Thoracic aorta (tissue), 2 donors: ENCODE measurements at regions not wholly inside any gene's neighbourhood (a gene's known extent, or its start where the extent isn't known, plus 50 kb on each side); places are given as distances from the start of the nearest gene placed in this dataset.

Experiments used
- ATAC-seq: fragments of 150-250 bp; one replicate; pipeline ENCODE4 v1.8.0; 2017; ENCODE audit warnings: low read depth; ENCODE audit not compliant: insufficient number of reproducible peaks, low FRiP score
- DNase-seq: peaks from one replicate; pipeline ENCODE4 v3.0.0-alpha.2; 2020; ENCODE audit warnings: low spot score
- H3K27ac ChIP-seq, 2 donors: fragments of 200-600 bp; sonication (generic); 1 replicate in 1 of 2; 2 replicates in 1 of 2; pipeline ENCODE4 v1.5.1; 2016; ENCODE audit warnings: mild to moderate bottlenecking in 2 of 2, moderate library complexity in 2 of 2
- H3K27me3 ChIP-seq: fragments of 200-600 bp; sonication (generic); replicated peaks from 2 replicates; pipeline ENCODE4 v1.6.0; 2016; ENCODE audit warnings: mild to moderate bottlenecking; ENCODE audit not compliant: insufficient read depth
- H3K36me3 ChIP-seq: fragments of 200-600 bp; sonication (generic); one replicate; pipeline ENCODE4 v1.5.1; 2016
- H3K4me1 ChIP-seq, 2 donors: fragments of 200-600 bp; sonication (generic); 1 replicate in 1 of 2; 2 replicates in 1 of 2; pipeline versions ENCODE4 v1.5.1 to v1.6.0; 2016; ENCODE audit warnings: low read depth in 2 of 2, mild to moderate bottlenecking in 1 of 2; ENCODE audit not compliant: control insufficient read depth in 1 of 2
- H3K4me3 ChIP-seq: fragments of 200-600 bp; sonication (generic); 2 replicates; pipeline ENCODE4 v1.5.1; 2016; ENCODE audit warnings: mild to moderate bottlenecking
- H3K9me3 ChIP-seq: fragments of 200-600 bp; sonication (generic); 2 replicates; pipeline ENCODE4 v1.5.1; 2016
- TF ChIP-seq, protein P1 (sequence below): fragments of 200-600 bp; sonication (generic); IDR thresholded peaks from one replicate; pipeline ENCODE4 v1.5.1; 2019; ENCODE audit warnings: antibody characterized with exemption

DNA sequence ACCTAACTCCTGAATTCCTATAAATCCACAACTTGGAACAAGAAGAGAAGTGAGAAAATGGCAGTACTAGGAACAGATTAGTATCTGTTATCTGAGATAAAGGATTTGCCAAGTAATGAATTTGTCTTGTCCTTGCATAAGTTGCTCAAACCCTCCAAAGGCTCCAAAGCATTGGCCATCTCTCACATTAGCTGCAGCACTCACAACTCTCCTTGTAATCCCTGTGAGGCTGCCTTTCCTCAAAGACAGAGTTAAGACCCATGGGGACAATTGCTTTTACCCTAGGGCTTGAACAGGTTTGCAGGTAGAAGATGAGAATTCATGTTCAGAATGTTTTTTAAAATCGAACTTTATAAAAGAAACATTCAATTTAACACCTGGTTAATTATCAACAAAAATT lies 1702.2 kb downstream of the EFNB2 start:
- Histone ChIP-seq H3K27me3 (no peaks in the 10 kb centered on the region), H3K4me3 (no peak overlapping the region), H3K36me3 (no peaks in the 10 kb centered on the region), H3K27ac (no peak overlapping the region), H3K9me3 (no peaks in the 10 kb centered on the region), H3K4me1 (no peaks in the 10 kb centered on the region)
- DNase-seq (no peak), ATAC-seq (no peak)
- TF ChIP-seq, protein P1, sequence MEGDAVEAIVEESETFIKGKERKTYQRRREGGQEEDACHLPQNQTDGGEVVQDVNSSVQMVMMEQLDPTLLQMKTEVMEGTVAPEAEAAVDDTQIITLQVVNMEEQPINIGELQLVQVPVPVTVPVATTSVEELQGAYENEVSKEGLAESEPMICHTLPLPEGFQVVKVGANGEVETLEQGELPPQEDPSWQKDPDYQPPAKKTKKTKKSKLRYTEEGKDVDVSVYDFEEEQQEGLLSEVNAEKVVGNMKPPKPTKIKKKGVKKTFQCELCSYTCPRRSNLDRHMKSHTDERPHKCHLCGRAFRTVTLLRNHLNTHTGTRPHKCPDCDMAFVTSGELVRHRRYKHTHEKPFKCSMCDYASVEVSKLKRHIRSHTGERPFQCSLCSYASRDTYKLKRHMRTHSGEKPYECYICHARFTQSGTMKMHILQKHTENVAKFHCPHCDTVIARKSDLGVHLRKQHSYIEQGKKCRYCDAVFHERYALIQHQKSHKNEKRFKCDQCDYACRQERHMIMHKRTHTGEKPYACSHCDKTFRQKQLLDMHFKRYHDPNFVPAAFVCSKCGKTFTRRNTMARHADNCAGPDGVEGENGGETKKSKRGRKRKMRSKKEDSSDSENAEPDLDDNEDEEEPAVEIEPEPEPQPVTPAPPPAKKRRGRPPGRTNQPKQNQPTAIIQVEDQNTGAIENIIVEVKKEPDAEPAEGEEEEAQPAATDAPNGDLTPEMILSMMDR, result no peak

- TF ChIP-seq, protein P1, result no peak
- H3K27ac ChIP-seq, result no peak overlapping the region
- ATAC-seq (no peak), DNase-seq (no peak)
- no peaks in the 10 kb centered on the region for H3K9me3 ChIP-seq
- no peaks in the 10 kb centered on the region for H3K4me1 ChIP-seq
- H3K36me3 ChIP-seq, result no peaks in the 10 kb centered on the region
- no peak overlapping the region for H3K4me3 ChIP-seq
- no peaks in the 10 kb centered on the region for H3K27me3 ChIP-seq
Observed at GRCh38 chr13:104832231-104832630, 1703.2 kb downstream of the EFNB2 start.

DNA sequence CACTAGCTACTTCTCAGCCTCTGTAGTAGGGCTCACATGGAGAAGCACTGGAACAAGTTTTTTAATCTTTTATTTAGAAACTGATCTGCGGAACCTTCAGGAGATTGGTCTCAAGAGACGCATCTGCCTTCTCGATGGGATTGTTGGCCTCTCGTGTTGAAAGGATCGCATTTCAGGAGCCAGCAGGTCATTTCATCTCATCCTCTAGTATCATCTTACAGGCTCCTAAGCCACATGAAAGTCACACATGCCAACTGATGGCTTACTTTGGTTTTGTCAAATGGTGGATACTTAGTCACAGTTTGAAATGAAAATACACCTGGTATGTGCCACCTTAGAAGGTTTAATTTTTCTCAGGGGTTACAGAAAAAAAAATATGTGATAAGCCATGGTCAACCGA lies 1703.6 kb downstream of the EFNB2 start:
- no peak overlapping the region for H3K4me3 ChIP-seq
- H3K27me3 ChIP-seq, result no peaks in the 10 kb centered on the region
- no peaks in the 10 kb centered on the region for H3K4me1 ChIP-seq
- TF ChIP-seq, protein P1, result no peak
- DNase-seq, result no peak
- no peaks in the 10 kb centered on the region for H3K9me3 ChIP-seq
- no peak overlapping the region for H3K27ac ChIP-seq
- no peak for ATAC-seq
- H3K36me3 ChIP-seq, result no peaks in the 10 kb centered on the region

DNA sequence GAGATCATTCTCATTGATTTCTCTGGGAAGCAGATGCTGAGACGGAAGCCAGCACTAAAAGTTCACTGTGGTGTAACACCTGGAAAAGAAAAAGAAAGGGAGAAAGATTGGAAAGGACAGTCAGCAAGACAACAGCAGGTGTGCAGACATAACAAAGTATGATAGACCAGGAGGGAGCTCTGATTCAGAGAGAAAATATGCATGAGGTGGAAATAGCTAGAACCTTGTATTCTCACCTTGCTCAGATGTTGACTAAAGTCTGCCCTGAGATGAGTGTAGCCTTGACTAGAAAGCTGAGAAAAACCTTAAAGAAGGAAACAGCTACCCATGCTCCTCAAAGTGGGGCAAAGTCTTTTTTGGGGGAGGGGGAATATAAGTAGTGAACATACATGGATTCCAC lies 1711.8 kb downstream of the EFNB2 start:
- ATAC-seq, result no peak
- Histone ChIP-seq H3K27me3 (no peaks in the 10 kb centered on the region), H3K4me3 (no peak overlapping the region), H3K4me1 (no peaks in the 10 kb centered on the region), H3K27ac (no peak overlapping the region), H3K36me3 (no peaks in the 10 kb centered on the region), H3K9me3 (no peaks in the 10 kb centered on the region)
- TF ChIP-seq, protein P1, result no peak
- no peak for DNase-seq

DNA sequence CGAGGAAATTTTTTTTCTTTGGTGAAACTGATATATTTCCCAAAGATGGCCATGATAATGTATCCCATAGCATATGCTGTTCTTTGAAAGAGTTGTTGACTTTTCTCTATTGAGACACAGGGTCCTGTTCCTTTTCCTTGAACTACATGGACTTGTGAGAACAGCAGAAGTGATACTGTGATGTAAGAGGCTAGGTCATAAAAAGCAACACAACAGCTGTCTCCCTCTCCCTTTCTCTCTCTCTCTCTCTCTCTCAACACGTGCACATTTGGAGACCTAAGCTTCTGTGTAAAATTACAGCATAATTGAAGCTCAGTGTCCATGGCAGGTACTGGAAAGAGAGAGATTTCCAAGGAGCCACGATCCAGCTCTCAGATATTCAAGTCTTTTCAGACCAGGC lies 1712.4 kb downstream of the EFNB2 start:
- TF ChIP-seq, protein P1, result no peak
- no peak for ATAC-seq
- no peak overlapping the region for H3K27ac ChIP-seq

More for the DNA sequence above, 1712.4 kb downstream of the EFNB2 start:
- Histone ChIP-seq H3K4me3 (no peak overlapping the region), H3K4me1 (no peaks in the 10 kb centered on the region), H3K27me3 (no peaks in the 10 kb centered on the region), H3K9me3 (no peaks in the 10 kb centered on the region), H3K36me3 (no peaks in the 10 kb centered on the region)
- no peak for DNase-seq
